ENCODE measurements at regions not wholly inside any gene's neighbourhood (a gene's known extent, or its start where the extent isn't known, plus 50 kb on each side); places are given as distances from the start of the nearest gene placed in this dataset.
"Not testable (repeated sequence)": the region's sequence is repeated elsewhere in the genome, so short reads cannot be mapped to it uniquely, and the experiment has no call there.

DNA sequence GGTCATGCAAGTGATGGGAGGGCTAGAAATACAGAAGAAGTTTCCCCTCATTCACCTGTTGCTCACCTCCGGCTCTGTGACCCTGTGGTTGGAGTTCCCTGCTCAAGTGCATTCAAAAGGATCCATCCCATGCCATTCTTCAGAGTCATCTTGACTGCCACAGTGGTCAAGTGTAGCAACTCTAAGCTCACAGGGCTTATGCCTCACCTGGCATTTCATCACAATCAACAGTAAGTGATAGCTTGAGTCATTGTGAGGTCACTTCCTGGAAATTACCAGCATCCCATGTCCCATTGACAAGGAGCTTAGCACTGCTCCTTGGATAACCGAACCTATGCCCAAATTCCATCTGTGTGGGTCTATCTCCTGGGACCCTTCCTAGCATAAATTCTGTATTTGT, 55.6 kb downstream of the OR4C45 start:
- DNase-seq (ENCODE audit: low spot score in 2 of 2) (no peak), FAIRE-seq (no peak)

DNA sequence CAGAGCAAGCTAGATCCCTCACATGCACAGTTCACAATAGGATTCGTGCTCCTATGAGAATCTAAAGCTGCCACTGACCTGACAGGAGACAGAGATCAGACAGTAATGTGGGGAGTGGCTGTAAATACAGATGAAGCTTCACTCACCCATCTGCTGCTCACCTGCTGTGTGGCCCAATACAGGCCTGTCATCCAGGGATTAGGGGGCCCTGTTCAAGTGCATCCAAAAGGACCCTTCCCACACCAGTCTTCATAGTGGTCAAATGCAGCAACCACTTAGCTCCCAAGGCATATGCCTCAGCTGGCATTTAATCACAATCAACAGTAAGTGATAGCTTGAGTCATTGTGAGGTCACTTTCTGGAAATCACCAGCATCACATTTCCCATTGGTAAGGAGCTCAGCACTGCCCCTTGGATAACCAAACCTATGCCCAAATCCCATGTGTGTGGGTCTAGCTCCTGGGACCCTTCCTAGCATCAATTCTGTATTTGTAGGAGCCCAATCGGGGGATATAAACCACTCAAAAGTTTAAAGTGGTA, 65.6 kb downstream of the OR4C45 start:
- no peak for DNase-seq (ENCODE audit: low spot score in 2 of 2)
- no peak for FAIRE-seq

DNA sequence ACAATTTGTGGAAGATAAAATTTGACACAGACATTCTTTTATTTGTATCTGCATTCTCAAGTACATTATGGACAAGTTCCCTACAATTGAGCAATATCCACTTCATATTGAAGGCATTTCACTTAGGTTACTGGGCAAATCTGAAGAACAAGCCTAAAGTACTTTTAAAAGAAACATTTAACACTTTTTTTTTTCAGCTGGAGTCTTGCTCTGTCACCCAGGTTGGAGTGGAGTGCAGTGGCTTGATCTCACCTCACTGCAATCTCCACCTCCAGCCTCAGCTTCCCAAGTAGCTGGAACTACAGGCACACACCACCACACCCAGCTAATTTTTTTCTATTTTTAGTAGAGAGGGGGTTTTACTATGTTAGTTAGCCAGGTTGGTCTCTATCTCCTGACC, 70.2 kb downstream of the OR4C45 start:
- DNase-seq (ENCODE audit: low spot score in 2 of 2) (no peak), FAIRE-seq (no peak)

DNA sequence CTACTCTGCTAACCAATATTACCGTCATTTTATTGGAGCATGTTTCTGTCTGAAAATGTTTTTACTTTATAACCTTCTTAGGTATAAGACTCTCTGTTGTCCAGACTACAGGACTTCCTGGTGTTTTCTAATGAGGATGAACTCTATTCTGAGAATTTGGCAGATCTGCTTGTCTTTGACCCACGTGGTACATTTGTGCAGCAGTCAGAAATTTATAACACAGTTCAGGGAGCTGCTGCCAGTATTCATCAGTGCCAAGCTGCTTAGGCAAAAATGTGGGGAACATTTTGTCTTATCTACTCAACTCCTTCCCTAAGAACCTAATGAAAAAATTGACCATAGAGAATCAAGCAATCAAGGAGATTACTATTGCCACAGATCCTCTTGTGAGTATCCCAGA, 108.0 kb downstream of the OR4C45 start:
- DNase-seq (ENCODE audit: low spot score in 2 of 2); FAIRE-seq: not testable (repeated sequence)

DNA sequence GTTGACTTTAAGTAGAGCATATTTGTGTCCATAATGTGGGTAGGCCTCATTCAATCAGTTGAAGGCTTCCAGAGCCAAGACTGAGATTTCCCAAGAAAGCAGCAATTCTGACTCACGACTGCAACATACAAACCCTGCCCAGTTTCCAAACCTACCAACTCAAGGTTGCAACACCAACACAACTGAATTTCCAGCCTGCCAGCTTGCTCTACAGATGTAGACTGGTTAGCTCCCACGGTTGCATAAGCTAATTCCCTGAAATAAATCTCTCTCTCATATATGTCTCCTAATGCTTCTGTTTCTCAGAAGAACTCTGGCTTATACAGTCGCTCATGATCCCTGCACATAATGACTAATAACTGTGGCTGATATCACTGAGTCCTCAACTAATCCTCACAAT, 113.6 kb downstream of the OR4C45 start:
- not testable (repeated sequence) for FAIRE-seq; DNase-seq (ENCODE audit: low spot score in 2 of 2)

DNA sequence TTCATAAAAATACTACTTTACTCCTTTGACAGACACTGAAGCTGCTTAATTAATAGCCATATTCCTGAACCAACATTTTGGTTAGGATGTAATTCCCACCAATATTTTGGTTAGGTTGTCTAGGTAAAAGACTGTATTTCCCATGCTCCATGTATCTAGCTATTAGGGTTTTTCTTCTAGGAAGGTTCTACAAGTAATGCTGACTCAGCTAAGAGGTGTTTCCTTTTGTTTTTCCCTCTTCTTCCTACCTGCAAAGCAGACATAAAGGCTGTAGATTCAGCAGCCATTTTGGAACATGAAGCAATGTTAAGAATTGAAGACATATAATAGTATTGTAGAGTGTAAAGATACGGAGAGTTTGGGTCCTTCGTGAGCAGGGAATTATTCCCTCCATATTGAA, 115.3 kb downstream of the OR4C45 start:
- not testable (repeated sequence) for FAIRE-seq; DNase-seq (ENCODE audit: low spot score in 2 of 2)

DNA sequence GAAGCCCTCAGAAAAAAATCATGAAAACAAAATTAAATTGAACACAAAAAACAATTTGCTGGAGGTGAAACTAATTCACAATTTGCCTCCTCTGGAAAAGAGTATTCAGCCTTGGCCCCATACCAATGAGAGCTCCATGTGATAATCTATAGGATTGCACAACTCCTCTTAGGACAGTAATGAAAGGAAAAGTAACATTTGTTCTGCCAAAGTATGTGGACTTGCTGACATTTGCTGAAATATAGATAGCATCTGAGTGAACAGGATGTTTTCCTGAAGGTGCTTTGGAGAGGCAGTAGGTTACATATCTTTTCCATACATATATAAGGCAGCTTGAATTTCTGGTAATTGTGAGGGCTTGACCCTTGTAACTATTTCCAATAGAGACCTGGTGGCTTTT, 122.8 kb downstream of the OR4C45 start:
- DNase-seq (ENCODE audit: low spot score in 2 of 2) (no peak), FAIRE-seq (no peak)

DNA sequence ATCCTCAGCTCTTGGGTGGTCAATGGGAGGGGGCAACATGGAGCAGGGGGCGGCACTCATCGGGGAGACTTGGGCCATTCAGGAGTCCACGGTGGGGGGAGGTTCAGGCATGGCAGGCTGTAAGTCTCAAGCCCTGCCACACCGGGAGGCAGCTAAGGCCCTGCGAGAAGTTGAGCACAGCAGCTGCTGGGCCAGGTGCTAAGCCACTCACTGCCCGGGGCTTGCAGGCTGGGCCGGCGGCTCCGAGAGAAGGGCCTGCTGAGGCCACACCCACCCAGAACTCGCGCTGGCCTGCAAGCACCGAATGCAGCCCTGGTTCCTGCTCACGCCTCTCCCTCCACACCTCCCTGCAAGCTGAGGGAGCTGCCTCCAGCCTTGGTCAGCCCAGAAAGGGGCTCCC, 131.4 kb downstream of the OR4C45 start:
- no peak for DNase-seq (ENCODE audit: low spot score in 2 of 2)
- FAIRE-seq, result no peak

DNA sequence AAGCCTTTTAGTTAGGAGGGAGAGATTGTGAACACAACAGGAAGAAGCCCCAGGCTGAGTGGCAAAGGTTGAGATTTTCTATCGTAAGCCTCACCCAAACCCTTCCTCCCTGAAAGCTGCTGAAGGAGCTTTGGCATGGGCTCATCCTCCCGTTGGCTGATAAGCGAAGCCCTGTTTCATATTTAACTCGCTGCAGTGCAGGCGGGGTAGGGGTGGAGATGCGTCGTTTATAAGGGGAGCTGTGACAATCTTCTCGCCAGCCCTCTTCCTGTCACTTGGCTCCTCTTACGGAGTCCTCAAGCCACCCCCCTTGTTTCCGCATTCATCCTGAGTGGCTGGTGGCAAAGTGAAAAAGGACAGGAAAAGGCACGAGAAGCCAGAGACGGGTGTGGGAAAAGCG, 137.0 kb downstream of the OR4C45 start:
- DNase-seq (ENCODE audit: low spot score in 2 of 2) (no peak), FAIRE-seq (no peak)

DNA sequence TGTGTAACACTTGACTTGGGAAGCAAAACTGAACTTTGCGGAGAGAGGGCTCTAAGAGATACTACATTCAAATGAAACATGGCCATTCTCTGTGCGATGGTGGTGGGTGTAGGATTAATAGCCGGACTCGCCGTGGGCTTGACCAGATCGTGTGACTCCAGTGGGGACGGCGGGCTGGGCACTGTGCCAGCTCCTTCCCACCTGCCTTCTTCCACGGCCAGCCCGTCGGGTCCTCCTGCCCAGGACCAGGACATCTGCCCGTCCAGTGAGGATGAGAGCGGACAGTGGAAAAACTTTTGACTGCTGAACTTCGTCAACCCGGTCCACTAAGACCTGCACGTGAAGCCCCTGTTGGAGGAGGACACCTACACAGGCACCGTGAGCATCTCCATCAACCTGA, 137.4 kb downstream of the OR4C45 start:
- FAIRE-seq, result no peak
- DNase-seq (ENCODE audit: low spot score in 2 of 2), result no peak

DNA sequence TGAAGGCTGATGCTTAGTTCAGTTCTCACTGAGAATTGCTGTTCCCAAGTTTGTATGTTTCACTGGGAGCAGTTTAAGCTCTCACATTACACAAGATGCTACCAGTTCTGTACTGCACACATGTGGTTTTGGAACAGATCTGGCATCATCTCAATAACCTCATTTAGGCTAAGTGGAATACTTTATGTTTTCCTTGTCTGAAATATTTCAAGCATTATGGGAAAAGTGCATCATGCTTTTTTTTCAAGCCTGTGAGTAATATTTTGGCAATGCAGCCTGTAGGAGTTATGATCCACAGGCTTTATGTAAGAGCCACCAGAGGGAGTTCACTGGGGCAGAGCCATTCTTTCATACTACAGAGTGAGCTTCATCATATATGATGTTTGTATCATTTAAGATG, 141.5 kb downstream of the OR4C45 start:
- DNase-seq (ENCODE audit: low spot score in 2 of 2), result no peak
- no peak for FAIRE-seq

DNA sequence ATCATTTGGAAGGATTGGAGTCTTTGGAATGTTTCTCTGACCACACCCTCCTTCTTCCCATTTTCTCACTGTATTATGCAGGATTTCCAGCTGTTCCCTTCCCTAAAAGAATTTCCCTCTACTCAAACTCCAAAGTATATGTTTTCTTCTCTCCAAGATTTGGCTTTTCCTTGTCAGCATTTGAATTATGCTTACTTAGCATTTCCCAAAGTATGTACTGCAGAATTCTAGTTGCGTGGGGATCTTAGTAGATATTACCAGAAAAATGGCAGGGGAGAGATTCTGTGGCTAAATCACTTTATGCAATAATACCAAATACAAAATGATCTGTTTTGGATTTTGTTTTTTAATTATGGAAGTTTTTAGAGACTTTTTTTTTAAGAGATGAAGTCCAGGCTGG, 142.3 kb downstream of the OR4C45 start:
- no peak for FAIRE-seq
- DNase-seq (ENCODE audit: low spot score in 2 of 2), result no peak

DNA sequence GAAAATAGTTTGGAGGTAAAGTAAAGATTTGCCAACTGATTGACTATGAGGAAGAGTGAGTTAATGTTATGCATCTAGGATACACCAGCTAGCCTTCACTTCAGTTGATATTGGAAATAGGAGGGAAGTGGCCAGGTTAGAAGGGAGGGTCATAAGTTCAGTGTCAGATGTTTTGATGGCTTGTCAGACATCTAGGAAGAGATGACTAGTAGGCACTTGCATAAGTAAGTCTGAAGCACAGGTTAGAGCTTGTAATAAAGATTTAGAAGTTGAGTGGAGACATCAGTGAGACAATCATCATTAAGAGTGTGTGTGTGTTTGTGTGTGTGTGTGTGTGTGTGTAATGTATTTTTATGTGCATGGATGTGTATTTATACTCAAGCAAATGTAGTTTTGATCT, 146.1 kb downstream of the OR4C45 start:
- FAIRE-seq (no peak), DNase-seq (ENCODE audit: low spot score in 2 of 2) (no peak)

DNA sequence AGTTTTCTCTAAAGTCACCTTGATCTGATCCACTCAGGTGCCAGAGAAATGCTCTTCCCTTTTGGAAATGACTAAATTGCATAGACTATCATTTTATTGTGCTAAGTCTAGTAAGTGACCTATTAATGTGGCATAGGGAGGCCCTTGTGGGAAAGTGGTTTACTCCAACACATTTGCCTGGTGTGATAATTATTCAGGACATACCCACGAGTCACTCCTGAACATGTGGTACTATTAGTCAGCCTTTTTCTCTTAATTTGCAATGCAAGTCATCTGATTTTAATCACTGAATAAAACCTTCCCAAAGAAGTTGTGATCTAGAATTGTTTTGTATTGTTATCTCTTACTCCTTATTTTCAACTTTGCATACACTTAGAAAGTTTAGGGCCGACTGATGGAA, 148.7 kb downstream of the OR4C45 start:
- FAIRE-seq (no peak), DNase-seq (ENCODE audit: low spot score in 2 of 2) (no peak)

DNA sequence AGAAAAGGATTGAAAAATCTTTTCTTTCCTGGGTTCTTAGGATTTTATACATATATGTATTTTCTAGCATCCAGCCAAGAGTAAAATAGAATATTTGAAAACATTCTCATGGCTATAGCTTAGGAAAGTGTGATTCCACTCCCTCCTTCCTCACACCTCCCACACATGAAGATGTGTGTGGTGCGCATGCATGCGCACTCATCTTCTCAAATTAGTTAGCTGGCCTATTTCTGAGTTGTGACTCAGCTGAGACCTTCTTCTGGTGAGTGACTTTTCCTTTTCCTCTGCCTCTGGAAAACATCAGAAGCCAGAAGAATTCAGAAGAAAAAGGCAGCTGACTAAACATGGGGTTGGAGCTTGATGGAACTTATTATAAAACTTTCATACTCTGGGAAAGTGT, 149.8 kb downstream of the OR4C45 start:
- FAIRE-seq (no peak), DNase-seq (ENCODE audit: low spot score in 2 of 2) (peak in 1 of 2 donors; percentile 9)

DNA sequence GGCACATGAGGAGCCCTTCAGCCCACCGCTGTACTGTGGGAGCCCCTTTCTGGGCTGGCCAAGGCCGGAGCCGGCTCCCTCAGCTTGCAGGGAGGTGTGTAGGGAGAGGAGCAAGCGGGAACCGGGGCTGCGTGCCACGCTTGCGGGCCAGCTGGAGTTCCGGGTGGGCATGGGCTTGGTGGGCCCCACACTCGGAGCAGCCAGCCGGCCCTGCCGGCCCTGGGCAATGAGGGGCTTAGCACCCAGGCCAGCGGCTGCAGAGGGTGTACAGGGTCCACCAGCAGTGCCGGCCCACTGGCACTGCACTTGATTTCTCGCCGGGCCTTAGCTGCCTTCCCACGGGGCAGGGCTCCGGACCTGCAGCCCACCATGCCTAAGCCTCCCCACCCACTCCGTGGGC, 150.5 kb downstream of the OR4C45 start:
- FAIRE-seq, result not testable (repeated sequence)

DNA sequence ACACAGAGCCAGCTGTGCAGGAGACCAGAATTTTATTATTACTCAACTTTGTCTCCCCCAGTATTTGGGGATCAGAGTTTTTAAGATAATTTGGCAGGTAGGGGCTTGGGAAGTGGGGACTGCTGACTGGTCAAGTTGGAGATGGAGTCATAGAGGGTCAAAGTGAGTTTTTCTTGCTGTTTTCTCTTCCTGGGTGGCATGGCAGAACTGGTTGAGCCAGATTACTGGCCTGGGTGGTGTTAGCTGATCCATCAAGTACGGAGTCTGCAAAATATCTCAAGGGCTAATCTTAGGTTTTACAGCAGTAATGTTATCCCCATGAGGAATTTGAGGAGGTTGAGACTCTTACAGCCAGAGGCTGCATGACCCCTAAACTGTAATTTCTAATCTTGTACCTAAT, 153.5 kb downstream of the OR4C45 start:
- FAIRE-seq (no peak), DNase-seq (ENCODE audit: low spot score in 2 of 2) (no peak)

More for the DNA sequence above, 150.5 kb downstream of the OR4C45 start:
- DNase-seq (ENCODE audit: low spot score in 2 of 2), result not testable (repeated sequence)

DNA sequence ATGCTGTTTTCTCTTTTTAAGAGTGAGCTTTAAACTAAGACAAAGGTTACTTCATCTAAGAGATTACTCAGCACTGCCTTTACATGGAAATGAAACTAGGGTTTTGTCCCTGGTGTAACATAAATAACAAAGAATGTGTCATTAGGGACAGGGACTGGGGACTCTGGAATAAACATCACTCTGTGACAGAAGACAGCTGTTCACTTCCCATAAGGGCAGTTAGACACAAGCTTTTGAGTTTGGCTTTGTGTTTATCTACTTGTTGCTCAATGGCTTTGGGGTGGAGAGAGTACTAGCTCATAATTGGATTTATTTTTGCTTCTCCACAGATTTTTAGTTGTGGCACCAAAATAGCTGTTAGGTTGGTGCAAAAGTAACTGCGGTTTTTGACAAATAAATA, 154.5 kb downstream of the OR4C45 start:
- no peak for FAIRE-seq
- DNase-seq (ENCODE audit: low spot score in 2 of 2), result no peak

DNA sequence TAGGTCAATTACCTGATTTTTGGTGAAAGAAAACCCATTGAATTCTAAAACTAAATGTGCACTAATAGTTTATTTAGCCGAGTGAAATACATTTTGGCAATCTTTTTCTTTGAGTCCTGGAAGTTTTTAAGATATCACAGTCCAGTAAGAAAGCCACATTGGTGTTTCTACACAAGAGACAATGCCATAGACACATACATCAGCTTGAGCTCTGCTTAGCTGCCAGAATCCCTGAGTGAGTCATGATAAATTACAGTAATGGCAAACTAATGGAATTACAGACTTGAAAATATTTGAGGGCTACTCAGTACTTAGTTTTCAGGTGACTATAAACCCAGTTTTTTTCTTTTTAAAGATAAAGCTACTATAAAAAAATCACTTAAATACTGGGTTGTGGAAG, 155.4 kb downstream of the OR4C45 start:
- no peak for FAIRE-seq

DNA sequence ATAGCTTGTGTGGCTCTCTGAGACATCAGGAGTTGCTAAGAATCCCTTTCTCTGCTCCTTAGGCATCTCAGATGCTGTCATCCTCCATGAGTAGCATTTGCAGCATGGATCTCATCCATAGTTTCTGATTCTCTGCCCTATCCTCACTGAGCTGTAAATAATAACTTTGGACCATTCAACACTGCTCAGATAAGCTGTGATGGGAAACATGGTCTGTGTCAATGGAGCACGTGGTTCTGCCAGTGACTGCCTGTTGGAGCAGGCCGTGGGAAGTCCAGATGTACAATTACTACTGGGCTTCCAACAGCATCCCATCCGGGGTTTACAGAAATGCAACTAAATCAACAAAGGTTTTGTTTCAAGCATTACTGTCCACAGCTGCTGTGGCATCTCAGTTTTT, 160.1 kb downstream of the OR4C45 start:
- FAIRE-seq (no peak), DNase-seq (ENCODE audit: low spot score in 2 of 2) (no peak)

More for the DNA sequence above, 155.4 kb downstream of the OR4C45 start:
- DNase-seq (ENCODE audit: low spot score in 2 of 2), result no peak

DNA sequence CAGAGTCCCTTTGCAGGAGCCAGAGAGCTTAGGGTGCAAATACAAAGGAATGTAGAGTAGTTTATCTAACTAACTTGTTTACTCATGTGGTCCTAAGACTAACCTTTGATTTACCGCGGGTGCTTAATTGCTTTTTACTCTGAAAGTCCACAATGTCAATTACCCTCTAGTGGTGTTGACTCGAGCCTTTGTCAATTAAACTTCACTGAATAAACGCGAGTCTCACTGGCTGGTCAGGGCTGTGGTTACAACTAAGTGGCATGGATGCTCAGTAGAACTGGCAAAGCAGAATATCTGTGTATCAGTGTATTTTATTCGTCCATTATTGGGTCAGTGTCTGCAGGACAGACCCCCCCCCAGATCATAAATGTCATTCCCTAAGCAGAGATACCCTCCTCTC, 181.7 kb downstream of the OR4C45 start:
- no peak for FAIRE-seq
- no peak for DNase-seq (ENCODE audit: low spot score in 2 of 2)

DNA sequence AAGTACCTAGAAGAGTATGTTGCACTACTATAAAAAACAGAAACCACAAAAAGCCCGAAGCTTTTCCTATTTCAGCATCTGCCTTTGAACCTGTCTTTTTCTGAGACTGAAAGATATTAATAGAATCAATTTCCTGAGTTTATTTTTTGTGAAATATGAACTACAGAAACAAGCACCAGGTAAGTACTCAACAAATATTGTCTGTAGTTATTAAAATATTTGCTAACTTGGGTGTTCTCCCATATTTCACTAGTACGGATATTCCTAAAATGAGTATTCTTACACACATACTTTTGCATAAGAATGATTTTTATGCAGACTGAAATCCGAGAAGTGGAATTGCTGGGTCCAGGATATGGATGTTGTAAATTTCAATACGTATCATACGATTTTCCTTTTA, 188.0 kb downstream of the OR4C45 start:
- DNase-seq (ENCODE audit: low spot score in 2 of 2) (no peak), FAIRE-seq (no peak)

DNA sequence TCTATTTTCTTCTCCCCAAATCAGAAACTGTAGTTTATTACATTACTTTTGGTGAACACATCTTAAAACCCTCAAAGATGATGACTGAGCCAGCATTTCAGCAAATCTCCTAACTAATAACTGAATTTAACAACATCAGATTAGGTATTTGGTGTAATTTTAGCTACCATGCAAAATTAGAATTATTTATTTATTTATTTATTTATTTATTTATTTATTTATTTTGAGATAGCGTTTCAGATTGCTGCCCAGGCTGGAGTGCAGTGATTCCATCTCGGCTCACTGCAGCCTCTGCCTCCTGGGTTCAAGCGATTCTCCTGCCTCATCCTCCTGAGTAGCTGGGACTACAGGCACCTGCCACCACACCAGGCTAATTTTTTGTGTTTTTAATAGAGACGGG, 205.7 kb downstream of the OR4C45 start:
- DNase-seq (ENCODE audit: low spot score in 2 of 2); FAIRE-seq: not testable (repeated sequence)

All from frontal cortex (tissue), 3 donors.